Fibroblast of the aortic adventitia (primary cell): ENCODE measurements at regions not wholly inside any gene's neighbourhood (a gene's known extent, or its start where the extent isn't known, plus 50 kb on each side); places are given as distances from the start of the nearest gene placed in this dataset.
A peak's percentile ranks its signal among the peaks of the same experiment; 100 is the strongest.

Source experiments
- DNase-seq: peaks from one replicate; pipeline ENCODE4 v3.0.0-alpha.2; 2010; ENCODE audit warnings: low read depth
- H3K4me3 ChIP-seq: 2 replicates; pipeline ENCODE4 v1.5.1; 2011; ENCODE audit warnings: low read depth, mild to moderate bottlenecking, control low read depth, low read length, moderate library complexity
- CTCF ChIP-seq: IDR thresholded peaks from 2 replicates; pipeline ENCODE4 v1.5.1; 2011; ENCODE audit warnings: mild to moderate bottlenecking, low read length, control low read depth, inconsistent platforms; ENCODE audit not compliant: insufficient read depth

GRCh38 chr7:130961128-130961601, 227.2 kb upstream of the KLF14 start:
- TF ChIP-seq CTCF: no peak
- peak overlapping the region; percentile 52 for H3K4me3 ChIP-seq
- DNase-seq: peak; percentile 84

- DNase-seq: no peak
- TF ChIP-seq CTCF: no peak
- no peak overlapping the region for H3K4me3 ChIP-seq
Measured at GRCh38 chr7:130962109-130962508, 228.1 kb upstream of the KLF14 start.

- no peak overlapping the region for H3K4me3 ChIP-seq
- DNase-seq: no peak
- TF ChIP-seq CTCF: no peak
Measured at GRCh38 chr7:130963339-130963738, 229.3 kb upstream of the KLF14 start.

GRCh38 chr7:130965515-130965914, 231.5 kb upstream of the KLF14 start:
- DNase-seq: no peak
- no peak overlapping the region for H3K4me3 ChIP-seq
- TF ChIP-seq CTCF: no peak

GRCh38 chr7:130966246-130967009, 232.4 kb upstream of the KLF14 start:
- no peak for TF ChIP-seq CTCF
- no peak overlapping the region for H3K4me3 ChIP-seq
- DNase-seq: peak; percentile 59

- no peak overlapping the region for H3K4me3 ChIP-seq
- no peak for DNase-seq
- no peak for TF ChIP-seq CTCF
Measured at GRCh38 chr7:130970196-130970595, 236.2 kb upstream of the KLF14 start.

GRCh38 chr7:130970696-130971095, 236.7 kb upstream of the KLF14 start:
- H3K4me3 ChIP-seq: no peak overlapping the region
- DNase-seq: no peak
- no peak for TF ChIP-seq CTCF
